Effector CD4-positive, alpha-beta T cell (primary cell): ENCODE measurements at regions not wholly inside any gene's neighbourhood (a gene's known extent, or its start where the extent isn't known, plus 50 kb on each side); places are given as distances from the start of the nearest gene placed in this dataset.
"Not testable (repeated sequence)": the region's sequence is repeated elsewhere in the genome, so short reads cannot be mapped to it uniquely, and the experiment has no call there.

Source experiments
- DNase-seq: peaks from one replicate; pipeline ENCODE4 v3.0.0-alpha.2; 2020

GRCh38 chr11:38392176-38392575 is 1794.1 kb upstream of the RAG2 start:
- no peak for DNase-seq

- DNase-seq, result no peak
Measured at GRCh38 chr11:38384568-38384967, 1786.5 kb upstream of the RAG2 start.

- DNase-seq, result no peak
Measured at GRCh38 chr11:38365274-38365673, 1767.2 kb upstream of the RAG2 start.

DNA sequence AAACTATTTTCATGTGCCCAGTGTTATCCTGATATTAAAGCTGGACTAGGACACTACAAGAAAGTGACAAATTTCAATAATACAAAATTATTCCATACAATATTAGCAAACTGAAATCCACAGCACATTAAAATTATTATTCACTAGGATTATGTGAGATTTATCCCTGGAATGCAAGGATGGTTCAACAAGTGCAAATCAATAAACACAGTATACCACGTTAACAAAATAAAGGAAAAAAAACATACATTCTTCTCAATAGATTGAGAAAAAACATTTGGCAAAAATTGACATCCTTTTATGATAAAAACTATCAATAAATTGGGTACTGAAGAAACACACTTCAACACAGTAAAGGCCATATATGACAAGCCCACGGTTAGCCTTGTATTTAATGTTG is 1758.2 kb upstream of the RAG2 start:
- DNase-seq, result no peak

DNA sequence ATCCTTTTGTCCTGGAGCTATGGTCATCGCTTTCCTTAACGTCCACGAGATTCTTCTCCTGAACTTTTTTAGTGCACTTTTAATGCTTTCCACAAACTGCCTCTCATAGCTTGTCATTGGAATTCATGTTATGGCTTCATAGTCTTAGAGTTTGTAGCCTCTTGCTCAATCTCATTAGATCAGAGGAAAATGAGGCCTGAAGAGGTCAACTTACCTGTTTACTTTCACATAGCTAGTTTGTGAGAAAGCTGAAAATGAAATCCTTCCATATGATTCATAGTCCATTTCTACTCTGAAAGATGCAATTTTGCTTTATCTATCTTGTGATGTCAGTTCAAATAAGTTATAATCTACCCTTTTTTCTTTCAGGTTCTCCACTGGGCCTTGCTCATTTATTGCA is 1747.2 kb upstream of the RAG2 start:
- DNase-seq, result no peak

DNA sequence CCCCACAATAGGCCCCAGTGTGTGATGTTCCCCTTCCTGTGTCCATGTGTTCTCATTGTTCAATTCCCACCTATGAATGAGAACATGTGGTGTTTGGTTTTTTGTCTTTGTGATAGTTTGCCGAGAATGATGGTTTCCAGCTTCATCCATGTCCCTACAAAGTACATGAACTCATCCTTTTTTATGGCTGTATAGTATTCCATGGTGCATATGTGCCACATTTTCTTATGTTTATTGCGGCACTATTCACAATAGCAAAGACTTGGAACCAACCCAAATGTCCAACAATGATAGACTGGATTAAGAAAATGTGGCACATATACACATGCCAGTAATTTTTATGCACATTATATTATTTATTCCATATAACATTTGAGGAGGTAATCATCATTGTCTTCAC is 1743.6 kb upstream of the RAG2 start:
- not testable (repeated sequence) for DNase-seq

DNA sequence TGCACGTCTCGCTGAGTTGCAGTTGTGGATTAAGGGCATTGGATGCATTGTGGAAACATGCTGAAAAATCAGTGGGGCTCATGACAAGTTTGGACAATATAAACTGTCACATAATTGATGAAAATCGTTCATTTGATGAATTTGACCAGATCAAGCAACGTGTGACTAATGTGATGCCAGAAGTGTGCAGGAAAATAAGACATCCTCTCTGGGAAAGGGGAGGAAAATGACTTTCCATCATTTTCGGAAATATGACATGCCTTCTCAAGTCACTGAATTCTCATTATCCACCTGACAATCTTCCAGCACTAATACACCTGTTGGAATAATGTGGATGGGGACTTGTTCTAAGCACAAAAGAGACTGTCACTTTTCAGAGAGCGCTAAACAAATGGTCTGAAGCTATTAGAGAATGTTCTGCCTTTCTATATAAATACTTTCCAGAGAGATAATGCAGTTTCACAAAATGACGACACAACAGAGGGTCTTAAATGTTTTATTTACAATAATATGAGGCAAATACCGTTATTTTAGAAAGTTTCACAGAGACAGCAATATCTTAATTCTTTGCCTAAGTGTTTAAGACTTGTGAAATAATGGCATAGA is 1741.9 kb upstream of the RAG2 start:
- DNase-seq, result no peak

- not testable (repeated sequence) for DNase-seq
Measured at GRCh38 chr11:38338022-38338421, 1740.0 kb upstream of the RAG2 start.

DNA sequence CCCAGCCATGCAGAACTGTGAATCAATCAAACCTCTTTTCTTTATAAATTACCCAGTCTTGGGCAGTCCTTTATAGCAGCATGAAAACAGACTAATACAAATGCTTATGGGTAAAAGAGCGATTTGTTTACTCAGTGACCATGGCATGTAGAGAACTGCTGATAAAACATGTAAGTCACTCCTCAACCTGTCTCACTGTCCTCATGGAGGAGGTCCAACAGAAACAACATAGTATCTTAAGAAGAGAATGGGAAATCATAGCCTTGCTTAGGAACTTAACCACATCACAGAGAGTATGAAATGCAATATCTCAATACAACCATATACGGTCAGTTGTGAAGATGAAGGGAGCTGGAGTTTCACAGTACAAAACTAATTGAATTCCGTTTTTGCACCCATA is 1734.0 kb upstream of the RAG2 start:
- DNase-seq, result no peak

GRCh38 chr11:38330578-38330977 is 1732.5 kb upstream of the RAG2 start:
- DNase-seq, result no peak

DNA sequence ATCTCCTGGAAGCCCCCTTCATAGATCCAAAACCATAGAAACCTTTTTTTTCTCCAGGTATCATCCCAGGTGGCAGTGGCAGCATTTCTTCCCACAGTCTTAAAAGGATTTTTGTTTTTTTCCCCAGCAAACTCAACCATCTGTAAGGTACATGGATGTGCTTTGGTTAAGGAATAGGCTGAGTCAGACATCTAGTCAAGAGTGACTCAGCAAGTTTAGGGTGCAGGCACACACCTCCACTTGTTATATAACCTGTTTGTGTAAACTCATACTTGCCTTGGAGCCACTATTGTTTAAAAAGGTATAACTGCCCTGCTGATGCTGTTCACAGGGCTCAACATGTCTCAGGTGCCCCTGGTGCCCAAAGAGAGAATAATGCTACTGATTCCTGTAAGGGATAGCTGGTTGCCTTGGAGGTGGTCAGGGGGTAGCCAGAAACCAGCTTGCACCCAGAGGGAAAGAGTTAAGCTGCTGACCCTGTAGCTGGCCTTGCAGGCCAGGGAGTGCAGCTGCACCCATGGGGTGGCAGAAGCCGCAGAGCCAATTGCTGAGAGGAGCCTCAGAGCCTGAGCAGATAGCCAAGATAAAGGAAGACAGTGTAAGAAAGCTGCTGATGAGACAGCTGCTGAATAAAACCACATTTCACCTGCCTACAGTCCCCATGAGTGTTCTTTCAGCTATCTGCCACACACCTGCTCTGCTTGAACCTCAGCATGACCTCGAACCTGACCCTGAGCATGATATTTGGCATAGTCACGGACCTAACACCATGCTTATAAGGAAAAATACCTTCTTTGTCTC is 1726.1 kb upstream of the RAG2 start:
- no peak for DNase-seq

DNA sequence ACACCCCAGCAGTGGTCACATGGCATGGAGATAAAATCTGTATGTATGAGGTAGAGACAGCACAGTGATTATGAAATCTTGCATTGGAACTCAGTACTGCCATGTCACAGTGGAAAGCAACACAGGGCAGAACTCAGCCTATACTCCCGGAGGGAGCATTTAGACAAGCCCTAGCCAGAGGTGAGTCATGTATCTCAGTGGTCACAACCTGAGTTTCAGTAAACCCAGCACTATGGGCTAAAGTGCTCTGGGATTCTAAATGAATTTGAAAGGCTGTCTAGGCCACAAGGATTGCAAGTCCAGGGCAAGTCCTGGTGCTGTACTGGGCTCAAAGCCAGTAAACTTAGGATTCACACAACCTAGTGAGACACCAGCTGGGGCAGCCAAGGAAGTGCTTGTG is 1717.1 kb upstream of the RAG2 start:
- no peak for DNase-seq

- no peak for DNase-seq
Measured at GRCh38 chr11:38307455-38307854, 1709.4 kb upstream of the RAG2 start.

DNA sequence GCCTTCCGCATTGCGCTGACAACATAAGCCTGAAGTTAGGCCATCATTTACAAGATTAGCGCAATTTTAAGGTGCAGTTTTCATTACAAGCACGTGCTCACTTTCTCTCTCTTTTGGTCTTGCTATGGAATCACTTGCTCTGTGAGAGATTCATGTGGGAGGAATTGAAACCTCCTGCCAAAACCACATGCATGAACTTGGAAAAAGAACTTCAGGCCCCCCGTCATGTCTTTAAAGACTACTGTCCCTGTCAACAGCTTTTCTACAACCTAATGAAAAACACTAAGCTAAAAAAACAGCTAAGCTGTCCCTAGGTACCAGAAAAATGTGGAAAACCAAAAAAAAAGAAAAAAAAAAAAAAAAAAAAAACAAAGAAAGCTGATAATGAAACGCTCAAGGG is 1707.6 kb upstream of the RAG2 start:
- no peak for DNase-seq

DNA sequence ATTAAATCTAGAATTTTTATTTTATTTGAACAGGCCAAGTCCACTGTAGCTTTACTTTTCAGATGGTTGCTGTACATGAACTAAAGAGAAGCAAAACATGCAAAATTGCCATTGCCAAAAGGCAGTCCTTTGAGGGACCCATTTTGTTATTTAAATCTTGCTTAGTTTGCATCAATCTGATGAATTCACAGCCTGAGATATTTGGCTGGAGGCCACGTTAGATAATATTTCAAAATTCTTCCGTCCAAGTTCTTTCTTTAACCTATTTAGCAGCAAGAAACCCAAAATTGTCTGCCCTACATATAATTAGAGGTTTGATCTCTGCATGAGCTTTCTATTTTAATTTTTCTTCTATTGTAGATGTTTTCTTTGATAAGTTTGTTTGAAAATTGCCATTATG is 1706.9 kb upstream of the RAG2 start:
- DNase-seq, result no peak

- DNase-seq, result no peak
Measured at GRCh38 chr11:38302564-38302963, 1704.5 kb upstream of the RAG2 start.

DNA sequence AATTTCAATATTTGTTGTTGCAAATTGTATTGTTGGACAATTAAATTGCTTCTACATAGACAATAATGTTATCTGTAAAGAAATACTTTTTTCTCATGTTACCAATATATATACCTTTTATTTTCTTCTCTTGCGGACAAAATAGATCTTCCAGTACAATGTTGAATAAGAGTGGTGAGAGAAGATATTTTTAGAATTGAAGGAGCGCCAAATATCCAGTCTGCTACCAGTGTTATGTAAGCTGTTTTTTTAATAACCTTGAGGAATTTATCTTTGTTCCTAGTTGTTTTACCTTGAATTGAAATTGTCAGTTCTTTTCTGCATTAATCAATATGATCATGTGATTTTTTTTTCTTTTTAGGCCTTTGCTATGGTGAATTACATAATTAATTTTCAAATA is 1702.5 kb upstream of the RAG2 start:
- no peak for DNase-seq

- DNase-seq, result no peak
Measured at GRCh38 chr11:38296211-38296776, 1698.3 kb upstream of the RAG2 start.

DNA sequence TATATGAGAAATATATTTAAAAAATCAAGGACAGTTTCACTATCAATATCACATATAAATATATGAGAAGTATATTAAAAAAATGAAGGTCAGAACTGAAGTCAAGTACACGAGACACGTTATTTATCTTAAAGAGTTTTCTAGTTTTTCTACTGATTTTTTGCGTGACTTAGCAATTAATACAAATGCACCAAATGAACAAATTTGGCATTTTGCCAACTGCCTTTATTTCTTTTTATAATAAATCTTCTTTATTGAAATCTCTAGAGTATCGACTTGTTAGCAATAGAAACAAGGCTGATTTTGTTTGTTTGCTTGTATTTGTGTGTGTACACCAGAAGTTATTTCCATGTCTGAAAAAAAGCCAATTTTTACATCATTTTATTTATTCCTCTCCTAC is 1684.7 kb upstream of the RAG2 start:
- DNase-seq, result no peak

- DNase-seq, result no peak
Measured at GRCh38 chr11:38278457-38279141, 1680.6 kb upstream of the RAG2 start.

GRCh38 chr11:38274031-38274430 is 1676.0 kb upstream of the RAG2 start:
- no peak for DNase-seq

- no peak for DNase-seq
Measured at GRCh38 chr11:38272376-38272775, 1674.3 kb upstream of the RAG2 start.

DNA sequence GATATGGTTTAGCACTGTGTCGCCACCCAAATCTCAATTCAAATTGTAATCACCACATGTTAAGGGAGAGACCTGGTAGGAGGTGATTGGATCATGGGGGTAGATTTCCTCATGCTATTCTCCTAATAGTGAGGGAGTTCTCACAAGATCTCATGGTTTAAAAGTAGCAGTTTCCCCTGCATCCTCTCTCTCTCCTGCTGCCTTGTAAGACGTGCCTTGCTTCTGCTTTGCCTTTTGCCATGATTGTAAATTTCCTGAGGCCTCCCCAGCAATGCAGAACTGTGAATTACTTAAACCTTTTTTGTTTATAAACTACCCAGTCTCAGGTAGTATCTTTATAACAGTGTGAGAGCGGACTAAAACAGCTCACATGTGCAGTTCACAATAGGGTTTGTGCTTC is 1668.7 kb upstream of the RAG2 start:
- no peak for DNase-seq

GRCh38 chr11:38256436-38256835 is 1658.4 kb upstream of the RAG2 start:
- DNase-seq, result no peak
